Upper lobe of right lung (tissue), 1 donor: ENCODE measurements at regions not wholly inside any gene's neighbourhood (a gene's known extent, or its start where the extent isn't known, plus 50 kb on each side); places are given as distances from the start of the nearest gene placed in this dataset.

ENCODE experiments used
- ATAC-seq: fragments of 200-7000 bp; cut with Tn5 transposase; one replicate; pipeline ENCODE4 v1.9.1; 2020; ENCODE audit warnings: mild to moderate bottlenecking, moderate library complexity
- DNase-seq: peaks from one replicate; pipeline ENCODE4 v3.0.0-alpha.2; 2020
- H3K27ac ChIP-seq: fragments of 200-600 bp; one replicate; pipeline ENCODE4 v1.8.0; 2022
- H3K27me3 ChIP-seq: fragments of 200-600 bp; one replicate; pipeline ENCODE4 v1.8.0; 2022; ENCODE audit warnings: mild to moderate bottlenecking
- H3K36me3 ChIP-seq: fragments of 200-600 bp; one replicate; pipeline ENCODE4 v1.8.0; 2022
- H3K4me1 ChIP-seq: fragments of 200-600 bp; one replicate; pipeline ENCODE4 v1.8.0; 2022
- H3K4me3 ChIP-seq: fragments of 200-600 bp; one replicate; pipeline ENCODE4 v1.8.0; 2022; ENCODE audit warnings: mild to moderate bottlenecking
- H3K9me3 ChIP-seq: fragments of 200-600 bp; one replicate; pipeline ENCODE4 v1.8.0; 2022
- intact Hi-C: fragments of 100-400 bp; cut with DNase I; formaldehyde crosslinking; loops from one replicate; pipeline ENCODE4 v1.11.0; 2022
- TF ChIP-seq, protein P1 (sequence below): fragments of 200-600 bp; IDR thresholded peaks from one replicate; pipeline ENCODE4 v1.8.0; 2022; ENCODE audit warnings: antibody characterized with exemption
- donor health status: DM: no; HTN: yes; CAD: no; lungs with severe emphysema.

DNA sequence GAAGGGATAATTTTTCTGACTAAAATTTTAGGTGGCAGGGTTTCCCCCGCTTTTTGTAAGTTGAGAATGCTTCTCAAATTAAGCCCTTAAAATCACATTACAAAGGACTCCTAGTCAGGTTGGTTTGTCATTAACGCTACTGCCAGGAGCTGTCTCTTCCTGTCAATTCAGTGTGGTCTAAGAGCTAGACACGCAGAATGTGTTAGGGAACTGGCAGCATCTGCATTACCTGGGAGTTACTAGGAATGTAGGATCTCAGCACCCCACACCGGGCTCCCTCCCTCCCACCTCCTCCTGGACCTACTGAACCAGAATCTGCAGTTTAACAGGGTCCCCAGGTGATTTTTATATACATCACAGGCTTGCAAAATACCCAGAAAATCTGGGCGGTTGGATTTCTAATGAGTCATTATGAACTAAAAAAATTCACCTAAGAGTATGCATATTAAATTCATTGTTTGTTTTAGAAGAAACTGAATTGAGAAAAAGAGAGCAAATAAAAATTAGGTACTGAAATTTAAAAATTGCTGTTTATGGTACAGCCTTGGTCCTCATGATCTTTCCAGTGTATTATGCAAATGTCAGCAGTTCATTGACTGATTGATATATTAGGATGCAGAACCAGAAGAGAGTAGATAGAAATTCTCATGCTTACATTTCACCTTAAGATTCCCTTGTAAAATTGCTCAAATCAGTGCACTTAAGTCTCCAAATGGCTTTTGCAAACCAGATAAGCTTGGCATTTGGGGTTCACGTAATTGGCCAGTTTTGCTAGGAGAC is 130.9 kb upstream of the ITGA6 start:
- no peak overlapping the region for H3K27ac ChIP-seq
- intact Hi-C loops = no loop called here
- no peak for ATAC-seq

DNA sequence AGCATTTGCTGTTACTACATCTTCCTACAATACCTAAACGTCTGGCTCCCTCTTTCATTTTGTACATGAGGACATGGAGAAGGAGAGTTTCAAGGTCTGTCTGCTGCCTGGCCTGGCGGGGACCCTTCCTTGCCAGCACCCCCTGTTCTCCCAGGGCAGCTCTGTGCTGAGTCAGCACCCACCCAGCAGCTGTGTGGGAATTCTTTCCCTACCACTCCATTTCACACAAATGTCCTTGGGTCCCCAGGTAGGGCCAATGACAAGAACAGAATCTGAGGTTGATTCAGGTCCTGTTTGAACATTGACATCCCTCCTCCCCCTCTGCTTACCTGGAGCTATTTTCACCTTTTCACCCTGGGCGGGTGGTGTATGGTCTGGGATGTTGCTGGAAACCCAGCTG is 129.9 kb upstream of the ITGA6 start:
- Histone ChIP-seq H3K4me1 (peaks cover 15% of the 10 kb centered on the region), H3K36me3 (no peaks in the 10 kb centered on the region), H3K27ac (no peak overlapping the region), H3K27me3 (no peaks in the 10 kb centered on the region), H3K4me3 (no peak overlapping the region), H3K9me3 (no peaks in the 10 kb centered on the region)
- intact Hi-C loops = no loop called here
- TF ChIP-seq, protein P1, sequence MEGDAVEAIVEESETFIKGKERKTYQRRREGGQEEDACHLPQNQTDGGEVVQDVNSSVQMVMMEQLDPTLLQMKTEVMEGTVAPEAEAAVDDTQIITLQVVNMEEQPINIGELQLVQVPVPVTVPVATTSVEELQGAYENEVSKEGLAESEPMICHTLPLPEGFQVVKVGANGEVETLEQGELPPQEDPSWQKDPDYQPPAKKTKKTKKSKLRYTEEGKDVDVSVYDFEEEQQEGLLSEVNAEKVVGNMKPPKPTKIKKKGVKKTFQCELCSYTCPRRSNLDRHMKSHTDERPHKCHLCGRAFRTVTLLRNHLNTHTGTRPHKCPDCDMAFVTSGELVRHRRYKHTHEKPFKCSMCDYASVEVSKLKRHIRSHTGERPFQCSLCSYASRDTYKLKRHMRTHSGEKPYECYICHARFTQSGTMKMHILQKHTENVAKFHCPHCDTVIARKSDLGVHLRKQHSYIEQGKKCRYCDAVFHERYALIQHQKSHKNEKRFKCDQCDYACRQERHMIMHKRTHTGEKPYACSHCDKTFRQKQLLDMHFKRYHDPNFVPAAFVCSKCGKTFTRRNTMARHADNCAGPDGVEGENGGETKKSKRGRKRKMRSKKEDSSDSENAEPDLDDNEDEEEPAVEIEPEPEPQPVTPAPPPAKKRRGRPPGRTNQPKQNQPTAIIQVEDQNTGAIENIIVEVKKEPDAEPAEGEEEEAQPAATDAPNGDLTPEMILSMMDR = no peak
- no peak for ATAC-seq
- DNase-seq = no peak

More for the DNA sequence above, 130.9 kb upstream of the ITGA6 start:
- no peak for DNase-seq
- H3K9me3 ChIP-seq = no peaks in the 10 kb centered on the region
- H3K36me3 ChIP-seq = no peaks in the 10 kb centered on the region
- no peaks in the 10 kb centered on the region for H3K27me3 ChIP-seq
- TF ChIP-seq, protein P1 = no peak
- H3K4me1 ChIP-seq = peaks cover 15% of the 10 kb centered on the region
- no peak overlapping the region for H3K4me3 ChIP-seq

DNA sequence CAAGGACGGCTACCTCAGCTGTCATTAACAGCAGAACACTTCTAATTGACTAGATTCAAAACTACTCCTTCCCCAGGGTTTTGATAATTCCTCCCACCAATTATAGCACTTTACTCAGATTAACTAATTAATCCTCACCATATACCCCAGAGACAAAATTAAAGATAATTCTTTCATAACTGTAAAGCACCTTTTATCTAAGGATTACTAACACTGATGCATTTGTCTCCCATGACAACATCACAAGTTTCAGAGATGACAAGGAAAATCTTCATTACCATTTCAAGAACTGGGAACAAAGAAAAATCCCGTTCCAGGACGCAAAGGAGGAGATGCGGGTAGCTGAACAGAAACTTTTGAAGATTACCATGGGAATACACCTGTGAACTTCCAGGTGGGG is 129.4 kb upstream of the ITGA6 start:
- H3K27me3 ChIP-seq = no peaks in the 10 kb centered on the region
- intact Hi-C loops = no loop called here
- TF ChIP-seq, protein P1 = no peak
- H3K27ac ChIP-seq = no peak overlapping the region
- H3K9me3 ChIP-seq = no peaks in the 10 kb centered on the region
- H3K4me3 ChIP-seq = no peak overlapping the region
- no peak for DNase-seq
- no peaks in the 10 kb centered on the region for H3K36me3 ChIP-seq
- ATAC-seq = no peak
- peaks cover 15% of the 10 kb centered on the region for H3K4me1 ChIP-seq

DNA sequence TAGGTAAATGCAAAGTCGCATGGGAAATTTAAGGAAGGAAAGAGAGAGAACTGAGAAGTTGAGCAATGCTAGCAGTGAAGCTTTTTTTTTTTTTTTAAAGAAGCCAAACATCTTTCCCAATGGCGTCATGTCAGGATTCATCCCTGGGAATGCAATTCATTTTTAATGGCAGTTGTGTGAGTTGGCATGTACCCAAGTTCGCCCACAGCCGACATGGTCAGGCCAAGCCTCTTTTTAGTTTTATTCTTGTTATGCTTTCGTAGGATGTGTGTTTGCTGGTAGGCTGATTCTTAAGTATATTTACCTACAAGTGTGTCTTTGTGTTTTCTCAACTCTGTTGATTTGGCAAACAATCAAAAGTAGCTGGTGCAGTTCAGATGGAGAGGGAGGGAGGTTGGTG is 127.6 kb upstream of the ITGA6 start:
- Histone ChIP-seq H3K27ac (no peak overlapping the region), H3K4me3 (no peak overlapping the region), H3K4me1 (peaks cover 9% of the 10 kb centered on the region), H3K9me3 (no peaks in the 10 kb centered on the region), H3K36me3 (no peaks in the 10 kb centered on the region), H3K27me3 (no peaks in the 10 kb centered on the region)
- no peak for DNase-seq
- intact Hi-C loops = no loop called here
- no peak for ATAC-seq
- TF ChIP-seq, protein P1 = no peak

DNA sequence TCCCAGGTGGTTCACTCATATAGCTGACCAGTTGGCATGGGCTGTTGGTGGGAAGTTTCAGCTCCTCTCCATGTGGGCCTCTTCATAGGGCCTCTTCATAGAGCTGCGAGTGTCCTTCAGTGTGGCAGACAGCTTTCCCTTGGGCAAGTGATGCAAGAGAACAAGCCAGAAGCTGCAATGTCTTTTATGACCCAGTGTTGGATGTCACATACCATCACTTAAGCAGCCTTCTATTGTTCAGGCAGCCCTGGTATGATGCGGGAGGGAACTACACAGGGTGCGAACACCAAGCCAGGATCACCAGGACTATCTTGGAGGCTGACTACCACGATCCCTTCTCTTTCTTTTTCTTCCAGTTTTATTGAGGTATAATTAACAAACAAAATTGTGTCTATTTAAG is 126.5 kb upstream of the ITGA6 start:
- H3K9me3 ChIP-seq = no peaks in the 10 kb centered on the region
- DNase-seq (no peak), ATAC-seq (no peak)
- peaks cover 9% of the 10 kb centered on the region for H3K4me1 ChIP-seq
- no peaks in the 10 kb centered on the region for H3K36me3 ChIP-seq
- intact Hi-C loops = no loop called here
- no peaks in the 10 kb centered on the region for H3K27me3 ChIP-seq
- TF ChIP-seq, protein P1 = no peak
- H3K27ac ChIP-seq = no peak overlapping the region
- no peak overlapping the region for H3K4me3 ChIP-seq
